Renal cortical epithelial cell (primary cell): ENCODE measurements at regions not wholly inside any gene's neighbourhood (a gene's known extent, or its start where the extent isn't known, plus 50 kb on each side); places are given as distances from the start of the nearest gene placed in this dataset.

ENCODE experiments used
- DNase-seq: peaks from one replicate; pipeline ENCODE4 v3.0.0-alpha.2; 2011; ENCODE audit warnings: low read depth

GRCh38 chr3:35946854-35947515 is 307.7 kb downstream of the ARPP21 start:
- no peak for DNase-seq

GRCh38 chr3:35950021-35950420 is 310.7 kb downstream of the ARPP21 start:
- DNase-seq: no peak

GRCh38 chr3:35954413-35954812 is 315.1 kb downstream of the ARPP21 start:
- DNase-seq: no peak

- DNase-seq: peak; percentile 50
Observed at GRCh38 chr3:35965908-35966307, 326.6 kb downstream of the ARPP21 start.

DNA sequence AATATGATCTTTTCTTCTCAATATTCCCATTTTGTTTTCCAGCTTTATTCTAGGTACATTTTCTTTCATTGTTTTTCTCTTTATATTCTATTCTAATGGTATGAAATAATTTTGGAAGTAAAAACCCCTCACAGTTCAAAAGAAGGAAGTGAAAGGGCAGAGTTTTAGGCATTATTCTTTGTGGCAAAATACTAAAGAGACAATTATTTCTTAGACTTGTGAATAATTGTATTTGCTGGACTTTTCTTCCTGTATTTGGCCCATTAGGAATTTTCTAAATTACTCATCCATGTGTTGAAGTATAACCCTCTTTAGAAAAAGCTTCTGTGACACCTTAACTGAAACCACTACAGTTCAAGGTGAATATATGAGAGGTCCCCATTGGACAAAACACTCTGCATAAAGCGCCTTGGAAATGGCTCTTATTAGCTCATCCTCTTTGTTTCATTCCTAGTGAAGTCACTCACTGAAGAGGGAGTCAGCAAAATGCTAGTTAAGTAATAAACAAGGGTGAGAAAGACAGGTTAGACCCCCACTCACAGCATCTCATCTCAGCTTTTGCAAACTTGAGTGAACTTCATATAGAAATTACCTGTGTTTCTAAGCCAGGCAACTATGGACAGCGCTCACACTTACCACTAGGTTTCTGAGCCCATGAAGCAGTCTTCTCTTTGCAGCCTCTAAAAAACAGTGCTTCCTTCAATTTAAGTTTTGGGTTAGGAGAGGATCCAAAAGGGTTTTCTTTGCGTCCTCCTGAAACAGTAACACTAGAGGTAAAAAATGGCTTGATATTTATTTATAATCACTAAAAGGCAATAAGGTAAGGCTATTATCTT is 327.5 kb downstream of the ARPP21 start:
- no peak for DNase-seq

DNA sequence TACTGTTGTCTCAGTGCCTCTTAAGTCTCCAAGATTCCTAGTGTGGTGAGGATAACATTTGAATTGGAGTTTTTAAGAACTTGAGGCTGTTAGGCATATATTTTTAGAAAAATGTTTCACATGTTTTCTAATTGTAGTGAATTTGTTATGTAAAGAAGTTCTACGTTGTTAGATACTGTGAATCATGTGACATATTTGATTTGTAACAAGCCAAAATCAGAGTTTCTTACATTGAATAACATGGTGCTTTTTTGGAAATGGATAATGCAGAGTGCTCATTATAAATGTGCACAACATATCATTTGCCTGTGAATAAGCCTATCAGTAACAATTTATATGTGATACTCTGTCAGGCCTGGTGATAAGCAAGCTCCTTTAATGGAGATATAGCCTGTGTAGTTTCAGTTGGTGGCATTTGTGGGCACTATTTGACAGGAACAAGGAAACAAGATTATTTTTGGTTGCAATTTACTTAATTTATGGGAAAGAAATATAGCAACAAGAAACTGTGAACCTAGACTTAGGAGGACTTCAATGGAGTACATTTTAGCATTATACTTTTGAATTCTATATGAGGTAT is 328.8 kb downstream of the ARPP21 start:
- DNase-seq: no peak

GRCh38 chr3:35969406-35969805 is 330.1 kb downstream of the ARPP21 start:
- DNase-seq: no peak

DNA sequence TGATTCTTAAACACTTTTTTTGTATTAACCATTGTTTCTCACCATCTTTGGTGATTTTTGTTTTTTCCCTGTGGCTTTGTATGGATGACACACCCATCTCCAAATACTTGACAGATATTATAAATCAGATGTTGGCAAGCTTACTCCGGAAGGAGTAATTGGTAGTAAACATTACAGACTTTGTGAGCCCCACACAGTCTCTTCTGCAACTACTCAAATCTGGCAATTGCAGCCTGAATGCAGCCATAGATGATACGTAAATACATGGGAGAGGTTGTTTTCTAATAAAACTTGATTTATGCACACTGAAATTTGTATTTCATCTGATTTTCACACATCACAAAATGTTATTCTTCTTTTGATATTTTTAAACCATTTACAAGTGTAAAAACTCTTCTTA is 331.5 kb downstream of the ARPP21 start:
- DNase-seq: no peak

GRCh38 chr3:35971686-35972085 is 332.4 kb downstream of the ARPP21 start:
- DNase-seq: no peak

GRCh38 chr3:35974872-35975271 is 335.5 kb downstream of the ARPP21 start:
- DNase-seq: no peak

- DNase-seq: no peak
Observed at GRCh38 chr3:35986161-35986560, 346.8 kb downstream of the ARPP21 start.

GRCh38 chr3:35987386-35987785 is 348.1 kb downstream of the ARPP21 start:
- DNase-seq: no peak

GRCh38 chr3:35992041-35992440 is 352.7 kb downstream of the ARPP21 start:
- DNase-seq: no peak

GRCh38 chr3:36011791-36012190 is 368.5 kb upstream of the STAC start:
- no peak for DNase-seq

DNA sequence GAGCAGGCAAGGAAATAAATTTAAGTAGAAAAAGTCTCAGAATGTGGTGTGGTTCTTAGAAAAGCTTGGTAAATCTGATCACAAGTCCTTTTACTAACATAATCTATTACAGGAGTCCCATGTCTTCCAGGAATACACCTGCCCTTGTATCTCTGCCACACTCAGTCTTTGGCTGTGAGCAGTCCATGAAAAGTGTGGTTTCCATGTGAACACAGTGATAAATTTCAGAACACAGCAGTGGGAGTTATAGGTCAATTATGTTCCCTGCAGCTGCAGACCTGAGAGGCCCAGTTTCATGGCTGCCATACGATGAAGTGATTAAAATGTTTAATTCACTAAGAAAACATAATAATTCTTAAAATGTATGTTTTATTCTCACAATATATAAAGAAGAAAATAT is 366.9 kb upstream of the STAC start:
- no peak for DNase-seq

DNA sequence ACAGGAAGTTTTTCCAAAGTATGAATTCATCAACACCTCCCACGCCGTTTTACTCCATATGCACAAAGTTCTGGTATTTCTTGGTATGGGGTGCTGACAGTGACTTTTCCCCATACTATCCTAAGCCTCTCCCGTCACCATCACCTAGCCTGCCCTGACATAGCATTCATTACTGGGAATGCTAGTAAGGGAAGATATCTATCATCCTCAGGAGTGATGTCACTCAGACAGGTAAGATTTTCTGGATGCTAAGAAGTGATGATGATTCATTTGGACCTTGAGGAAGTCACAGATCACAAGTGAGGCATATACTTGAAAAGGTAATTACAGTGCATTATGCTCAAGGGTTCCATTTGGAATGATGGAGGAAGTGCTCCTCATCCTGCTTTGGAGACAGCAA is 355.1 kb upstream of the STAC start:
- no peak for DNase-seq

GRCh38 chr3:36032180-36033047 is 347.9 kb upstream of the STAC start:
- DNase-seq: no peak

DNA sequence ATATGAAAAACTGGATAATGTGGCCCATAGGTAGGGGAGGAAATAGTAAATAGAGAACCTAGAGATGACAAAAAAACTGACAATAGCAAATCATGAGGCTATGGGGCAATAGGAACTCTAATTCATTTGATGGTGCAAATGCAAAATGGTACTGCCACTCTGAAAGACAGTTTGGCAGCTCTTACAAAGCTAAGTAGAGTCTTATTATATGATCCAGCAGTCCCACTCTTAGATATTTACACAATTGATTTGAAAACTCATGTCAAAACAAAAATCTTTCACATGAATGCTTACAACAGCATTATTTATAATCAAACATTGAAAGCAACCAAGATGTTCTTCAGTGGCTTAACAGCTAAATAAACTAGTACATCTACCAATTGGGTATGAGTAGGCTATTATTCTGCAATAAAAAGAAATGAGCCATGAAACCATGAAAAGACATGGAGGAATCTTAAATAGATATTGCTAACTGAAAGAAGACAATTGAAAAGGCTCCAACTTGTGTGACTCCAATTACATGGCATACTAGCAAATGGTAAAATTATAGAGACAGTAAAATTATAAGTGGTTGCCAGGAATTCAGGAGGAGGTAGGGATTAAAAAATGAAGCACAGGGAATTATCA is 321.8 kb upstream of the STAC start:
- DNase-seq: peak; percentile 36

GRCh38 chr3:36060950-36061349 is 319.4 kb upstream of the STAC start:
- DNase-seq: peak; percentile 14

DNA sequence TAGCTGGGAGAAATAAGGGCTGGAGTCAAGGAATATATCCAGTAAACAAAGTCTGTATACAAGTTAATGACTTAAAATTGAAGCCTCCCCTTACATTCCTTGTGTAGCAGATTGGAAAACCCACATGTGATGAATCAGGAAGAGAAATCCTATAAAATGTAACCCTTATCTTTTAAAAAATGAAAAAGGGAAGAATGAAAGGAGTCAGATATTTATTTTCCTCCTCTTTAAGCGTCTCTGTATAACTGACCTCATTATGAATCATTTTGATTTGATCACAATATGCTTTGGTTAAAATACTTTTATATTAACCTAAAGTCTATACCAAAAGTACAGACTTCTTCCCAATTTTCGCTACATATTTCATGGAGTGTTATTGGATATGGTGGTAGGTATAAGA is 316.3 kb upstream of the STAC start:
- no peak for DNase-seq

DNA sequence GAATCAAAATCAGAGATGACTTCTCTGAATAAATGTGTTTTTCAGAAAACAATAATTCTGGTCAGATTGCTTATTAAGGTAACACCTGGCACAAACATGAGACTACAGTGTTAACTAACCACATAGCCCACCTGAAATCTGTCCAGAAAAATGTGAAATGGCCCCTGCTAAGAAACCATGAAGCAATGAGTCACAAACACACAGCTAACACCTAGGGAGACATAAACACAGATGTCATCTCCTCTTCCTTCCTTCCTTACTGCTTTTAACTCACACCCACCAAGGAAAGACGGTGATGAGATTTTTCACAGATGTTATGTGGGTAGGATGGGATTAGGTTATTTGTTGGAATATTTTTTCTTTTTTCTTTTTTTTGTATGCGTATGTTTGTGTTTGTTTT is 315.0 kb upstream of the STAC start:
- DNase-seq: peak; percentile 6

- peak; percentile 69 for DNase-seq
Observed at GRCh38 chr3:36075491-36075890, 304.8 kb upstream of the STAC start.
